LoVo (cell line): ENCODE measurements at regions not wholly inside any gene's neighbourhood (a gene's known extent, or its start where the extent isn't known, plus 50 kb on each side); places are given as distances from the start of the nearest gene placed in this dataset.
"Not testable (repeated sequence)": the region's sequence is repeated elsewhere in the genome, so short reads cannot be mapped to it uniquely, and the experiment has no call there.

Experiments used
- DNase-seq: peaks from one replicate; pipeline ENCODE4 v3.0.0-alpha.2; 2016; ENCODE audit warnings: low spot score

DNA sequence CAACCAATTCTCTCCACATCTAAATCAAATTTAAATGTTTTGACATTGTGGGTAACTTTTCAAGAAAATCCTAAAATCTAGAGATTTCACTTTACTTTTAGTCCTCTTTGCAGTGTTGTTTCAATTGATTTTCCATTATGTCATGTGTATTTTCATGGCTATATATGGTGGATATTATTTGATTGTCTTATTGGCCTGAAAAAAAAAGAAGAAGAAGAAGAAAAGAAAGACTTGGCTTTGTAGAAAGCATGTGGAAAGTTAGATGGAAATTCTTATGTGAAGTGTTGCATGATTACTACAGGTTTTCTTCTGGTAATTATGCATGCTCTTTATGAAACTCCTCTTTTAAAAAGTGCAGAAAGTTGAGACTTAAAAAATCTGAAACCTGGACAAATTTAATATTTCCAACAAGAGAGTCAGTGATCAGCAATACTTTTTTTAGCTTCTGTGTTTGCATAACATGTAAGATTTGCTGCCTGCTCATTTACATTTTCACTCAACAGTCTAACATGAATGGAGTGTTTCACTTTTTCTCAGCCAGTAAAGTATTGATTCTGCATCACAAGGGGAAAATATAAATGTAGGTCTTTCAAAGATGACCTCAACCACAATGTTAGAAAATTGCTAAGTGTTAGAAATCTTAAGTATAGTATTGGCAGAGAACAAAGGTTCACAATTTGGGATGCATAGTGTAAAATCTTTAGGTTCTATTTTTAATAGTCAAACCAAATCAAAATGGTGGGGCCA, 438.7 kb downstream of the BCKDHB start:
- DNase-seq: no peak

- no peak for DNase-seq
Measured at GRCh38 chr6:80544555-80544954, 438.1 kb downstream of the BCKDHB start.

DNA sequence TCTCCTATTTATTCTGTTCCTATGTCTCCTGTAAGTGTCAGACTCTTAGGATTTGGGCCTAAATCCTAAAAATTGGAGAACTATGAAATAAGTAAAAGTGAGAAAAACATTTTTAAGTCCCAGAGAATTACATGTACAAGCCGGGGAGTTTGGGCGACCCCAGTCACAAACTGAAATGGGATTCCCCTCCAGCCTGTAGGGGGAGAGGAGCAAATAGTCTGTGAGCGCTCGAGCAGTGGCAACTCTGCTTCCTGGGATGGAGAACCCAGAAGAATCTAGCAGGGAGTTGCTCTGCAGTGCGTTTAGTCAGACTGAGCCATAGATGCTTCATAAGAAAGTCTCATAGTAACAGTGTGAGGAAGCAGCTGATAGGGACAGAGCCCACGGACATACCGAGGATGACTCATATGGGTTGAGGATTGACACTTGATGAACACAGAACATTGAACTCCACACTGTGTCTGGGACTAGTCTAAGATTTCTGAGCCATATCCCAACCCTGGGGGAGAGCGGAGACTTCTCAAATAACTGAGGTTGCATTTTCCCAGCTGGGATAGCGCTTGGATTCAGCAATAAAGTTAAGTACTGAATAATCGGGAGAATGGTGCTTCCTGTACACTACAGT, 437.2 kb downstream of the BCKDHB start:
- no peak for DNase-seq

- DNase-seq: no peak
Measured at GRCh38 chr6:80543151-80543550, 436.7 kb downstream of the BCKDHB start.

DNA sequence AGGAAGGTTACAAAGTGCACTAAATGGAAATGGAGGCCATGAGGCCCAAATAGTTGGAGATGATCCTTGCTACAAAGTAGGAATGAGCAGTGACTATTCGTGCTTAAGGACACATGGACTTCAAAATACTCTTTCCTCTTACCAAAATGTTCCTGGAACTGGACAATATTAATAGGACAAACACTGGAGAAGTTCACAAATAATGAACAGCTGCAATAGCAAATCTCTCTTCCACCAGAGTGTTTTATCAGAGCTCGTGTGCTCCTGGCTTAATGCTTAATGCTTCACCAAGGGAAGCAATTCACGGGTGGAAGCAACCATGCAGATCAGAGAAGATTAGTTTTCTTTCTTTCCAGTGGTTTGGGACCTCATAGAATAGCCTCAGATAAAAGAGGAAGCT, 435.4 kb downstream of the BCKDHB start:
- no peak for DNase-seq

DNA sequence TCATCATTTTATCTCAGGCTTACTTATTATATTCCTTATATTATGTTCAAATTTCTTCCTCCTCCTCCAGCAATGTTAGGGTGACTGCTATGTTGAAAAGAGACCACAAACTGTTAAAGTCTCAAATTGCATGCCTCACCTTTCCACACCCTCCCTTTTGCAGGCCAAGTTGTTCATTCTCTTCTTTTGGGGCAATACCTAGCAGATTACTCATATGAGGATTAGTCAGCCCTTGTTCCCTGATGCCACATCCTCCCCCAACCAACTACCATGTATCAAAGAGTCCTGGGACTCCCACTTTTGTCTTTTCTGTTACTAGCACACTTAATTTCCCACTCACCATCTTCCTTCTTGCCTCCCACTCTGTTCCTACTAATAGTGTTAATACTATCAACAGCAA, 434.7 kb downstream of the BCKDHB start:
- peak; percentile 88 for DNase-seq

GRCh38 chr6:80540700-80541099, 434.2 kb downstream of the BCKDHB start:
- peak; percentile 43 for DNase-seq

- DNase-seq: no peak
Measured at GRCh38 chr6:80537118-80537972, 430.9 kb downstream of the BCKDHB start.

- peak; percentile 83 for DNase-seq
Measured at GRCh38 chr6:80535914-80536565, 429.6 kb downstream of the BCKDHB start.

DNA sequence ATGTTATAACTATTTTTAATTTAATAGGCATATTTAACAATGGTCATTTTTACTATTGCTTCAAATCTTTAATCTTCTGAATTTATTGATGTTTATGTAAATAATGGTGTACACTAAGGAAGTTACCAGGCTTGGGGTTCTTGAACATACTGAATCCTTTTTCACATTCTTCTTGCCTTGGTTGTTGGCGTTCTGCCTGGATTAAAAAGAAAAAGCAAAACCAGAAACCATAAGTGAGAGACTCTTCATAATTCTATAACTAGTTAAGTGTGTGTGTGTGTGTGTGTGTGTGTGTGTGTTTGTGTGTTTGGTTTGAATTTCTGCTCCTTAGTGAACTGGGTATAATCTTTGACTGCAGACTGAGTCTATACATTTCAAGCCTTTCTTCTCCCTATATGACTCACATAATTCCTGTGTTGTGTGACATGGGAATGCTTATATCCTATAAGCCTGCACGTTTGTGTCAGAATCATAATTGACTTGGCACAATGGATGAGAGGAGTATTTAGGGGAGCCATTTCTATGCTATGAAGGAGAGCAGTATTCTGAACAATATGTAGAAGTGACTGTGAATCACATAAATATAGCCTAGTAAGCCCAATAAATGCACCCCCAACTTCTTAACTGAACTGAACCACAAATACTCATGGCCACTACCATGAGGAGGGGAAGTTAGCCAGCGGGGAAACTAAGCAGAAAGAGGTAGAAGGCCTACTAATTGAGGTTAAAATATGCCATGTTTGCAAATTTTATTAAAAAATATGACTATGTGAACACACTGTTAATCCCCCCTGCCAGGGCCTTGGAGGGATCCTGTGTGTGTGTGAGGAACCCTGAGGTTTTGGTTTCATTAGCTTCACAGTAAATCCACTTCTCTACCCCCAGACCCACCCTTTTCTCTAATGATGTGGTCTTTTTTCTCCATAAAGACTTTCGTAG, 425.5 kb downstream of the BCKDHB start:
- no peak for DNase-seq

DNA sequence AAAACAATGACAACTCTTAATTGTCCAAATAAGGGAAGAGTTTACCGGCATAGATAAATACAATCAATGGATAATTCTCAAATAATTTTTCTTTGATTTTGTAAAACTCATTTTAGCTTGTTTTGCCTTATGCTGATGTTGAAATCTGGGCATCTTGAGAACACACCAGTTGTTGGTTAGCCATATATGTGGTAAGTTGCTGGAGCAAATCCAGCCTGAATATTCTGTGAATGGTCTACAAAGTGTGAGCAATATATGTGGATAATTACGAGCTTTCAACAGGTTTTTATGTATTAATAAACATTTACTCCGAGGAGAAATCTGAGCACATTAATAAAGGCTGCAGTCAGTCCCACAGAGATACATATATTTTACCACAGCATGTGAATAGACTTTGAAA, 423.6 kb downstream of the BCKDHB start:
- no peak for DNase-seq

GRCh38 chr6:80528115-80528514, 421.6 kb downstream of the BCKDHB start:
- DNase-seq: no peak

GRCh38 chr6:80527552-80528052, 421.1 kb downstream of the BCKDHB start:
- peak; percentile 67 for DNase-seq

DNA sequence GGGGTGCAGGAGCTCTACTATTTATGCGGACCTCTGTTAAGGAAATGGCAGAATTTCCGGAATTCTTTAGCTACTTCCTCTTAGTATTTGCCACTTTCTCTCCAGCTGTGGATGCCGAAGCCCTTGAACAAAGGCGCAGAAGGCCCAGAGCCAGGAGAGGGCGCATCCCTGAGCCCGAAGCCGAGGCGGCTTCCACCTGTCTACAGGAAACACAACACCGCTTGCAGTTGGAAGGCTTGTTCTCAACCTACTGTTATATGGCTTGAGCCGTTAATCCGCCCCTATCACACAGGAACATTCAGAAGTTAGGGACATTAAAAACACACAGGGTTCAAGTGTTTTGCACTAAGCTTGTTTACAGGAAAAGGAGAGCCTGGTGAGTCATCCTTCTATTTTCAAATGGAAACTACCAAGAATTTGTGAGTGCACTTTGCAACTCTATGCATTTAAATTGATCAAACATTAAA, 417.1 kb downstream of the BCKDHB start:
- no peak for DNase-seq

DNA sequence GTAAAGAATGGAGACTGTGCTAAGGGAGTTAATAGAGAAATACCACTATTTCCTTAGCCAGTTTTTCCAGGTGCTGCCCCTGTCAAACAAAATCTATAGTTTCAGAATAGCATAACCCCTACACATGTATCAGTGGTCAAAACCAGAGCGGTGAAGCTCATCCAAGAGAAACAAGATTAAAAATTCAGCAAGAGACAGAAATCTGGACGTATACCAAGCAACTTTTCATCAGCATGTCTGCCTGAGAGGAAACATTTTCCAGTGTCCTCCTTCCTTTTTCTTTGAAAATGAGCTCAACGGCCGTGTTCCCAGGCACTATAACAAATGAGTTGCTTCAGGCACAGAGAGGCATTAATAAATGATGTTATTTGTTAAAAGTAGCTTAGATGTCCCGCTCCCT, 416.5 kb downstream of the BCKDHB start:
- no peak for DNase-seq

DNA sequence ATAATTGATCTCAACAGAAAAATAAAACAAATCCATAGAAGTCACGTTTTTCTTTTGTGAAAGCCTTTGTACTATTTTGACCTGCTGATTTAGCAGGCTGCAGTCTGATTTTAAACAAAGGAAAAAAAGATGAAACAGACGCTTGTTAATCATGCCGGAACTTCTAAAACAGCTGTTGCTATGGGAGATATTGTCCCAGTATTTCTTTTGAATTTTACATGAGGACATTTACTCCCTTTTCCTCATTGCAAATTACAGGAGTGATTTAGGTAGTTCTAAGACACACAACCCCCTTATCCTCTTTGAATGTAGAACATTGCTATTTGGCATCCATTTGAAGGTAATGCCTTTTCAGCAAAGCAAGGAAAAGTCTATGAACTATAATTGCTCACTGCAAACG, 416.1 kb downstream of the BCKDHB start:
- DNase-seq: no peak

DNA sequence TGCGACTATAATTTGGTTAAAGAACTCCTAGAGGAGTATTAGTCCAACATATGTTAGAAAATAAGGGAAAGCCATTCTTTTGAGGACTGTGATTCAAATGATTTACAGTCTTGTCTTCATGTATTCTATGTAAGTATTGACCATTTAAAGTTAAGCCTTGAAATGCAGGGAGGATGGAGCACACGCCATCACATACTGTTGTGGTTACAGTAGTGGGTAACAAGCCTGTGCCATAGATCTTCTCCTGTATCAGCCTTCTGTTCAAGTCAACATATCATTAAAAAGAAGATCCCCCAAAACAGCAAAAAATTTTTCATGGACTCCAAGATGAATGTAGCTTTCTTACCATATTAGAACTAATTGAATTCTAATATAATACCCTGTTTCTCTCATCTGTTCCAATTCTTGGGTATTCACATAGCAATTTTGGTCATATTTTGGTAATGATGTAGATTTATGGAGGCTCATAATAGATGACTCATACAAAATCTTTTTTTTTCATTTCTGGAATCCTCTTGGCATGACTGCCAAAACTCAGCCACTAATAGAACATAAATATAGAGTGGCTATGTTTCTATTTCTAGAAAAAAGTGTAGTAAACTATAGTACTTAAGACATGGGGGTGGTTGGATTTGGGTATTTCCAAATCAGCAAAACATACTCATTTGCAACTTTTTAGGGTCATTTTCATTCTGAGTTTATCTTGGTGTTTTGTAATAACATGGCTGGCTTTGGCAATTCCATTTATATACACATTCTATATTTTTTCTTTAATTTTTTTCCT, 413.5 kb downstream of the BCKDHB start:
- DNase-seq: no peak

DNA sequence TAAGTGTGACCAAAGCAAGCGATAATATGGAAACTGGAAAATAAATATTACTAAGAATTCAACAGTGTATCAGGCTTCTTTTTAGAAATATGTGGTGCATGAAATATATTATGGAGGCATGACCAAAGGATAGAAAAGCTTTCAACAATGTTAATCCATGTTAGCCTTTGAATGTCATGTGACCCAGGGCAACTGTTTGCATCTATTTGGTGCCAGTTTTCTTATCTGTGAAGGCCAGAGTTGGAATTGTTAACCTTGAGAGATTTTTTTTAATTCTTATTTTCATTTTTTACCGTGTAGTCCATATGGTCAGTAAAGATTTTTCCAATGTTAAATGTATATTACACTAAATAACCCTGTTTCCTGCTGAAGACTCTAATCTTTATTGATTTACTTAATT, 411.1 kb downstream of the BCKDHB start:
- no peak for DNase-seq

DNA sequence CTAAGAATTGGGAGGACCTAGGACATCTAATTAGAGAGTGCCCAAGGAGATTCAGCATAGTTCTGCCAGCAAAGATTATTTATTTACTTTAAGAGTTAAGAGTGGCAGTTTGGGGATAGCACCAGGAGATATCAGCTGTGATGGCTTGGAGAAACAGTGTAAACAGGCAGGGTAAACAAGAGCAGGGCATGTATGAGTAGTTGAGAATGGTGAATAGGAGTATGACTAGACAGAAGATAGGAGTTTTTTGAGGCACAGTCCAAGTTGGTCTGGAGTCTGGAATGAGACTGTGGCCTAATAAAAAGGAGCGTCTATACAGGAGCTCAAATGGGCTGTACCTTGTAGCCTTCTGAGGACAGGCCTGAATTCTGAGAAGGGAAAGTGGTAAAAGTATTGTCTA, 404.1 kb downstream of the BCKDHB start:
- DNase-seq: not testable (repeated sequence)
